ENCODE measurements at regions not wholly inside any gene's neighbourhood (a gene's known extent, or its start where the extent isn't known, plus 50 kb on each side); places are given as distances from the start of the nearest gene placed in this dataset.

GRCh38 chr11:34825670-34826383, 90.4 kb downstream of the APIP start (continued):
- peak; percentile 70 for TF ChIP-seq FOXP4 (CRISPR knock-in tag; IDR thresholded peaks at IDR 0.05)
- TF ChIP-seq SUZ12 (IDR thresholded peaks at IDR 0.05; ENCODE audit: low read depth, low read length), result no peak
- peak; percentile 67; the same call in 1 of the 2 replicates for TF ChIP-seq ZNF614 (CRISPR knock-in tag; IDR thresholded peaks at IDR 0.05; ENCODE audit: borderline replicate concordance)
- 0 out of 2 replicates have a peak, but pooled peaks have one; percentile 29 for TF ChIP-seq ZSCAN29 (CRISPR knock-in tag; conservative IDR thresholded peaks at IDR 0.05)
- TF ChIP-seq ZMYM4 (CRISPR knock-in tag; IDR thresholded peaks at IDR 0.05), result peak; percentile 69
- TF ChIP-seq RARG (CRISPR knock-in tag; IDR thresholded peaks at IDR 0.05; ENCODE audit: low read depth), result no peak
- TF ChIP-seq, protein P1, sequence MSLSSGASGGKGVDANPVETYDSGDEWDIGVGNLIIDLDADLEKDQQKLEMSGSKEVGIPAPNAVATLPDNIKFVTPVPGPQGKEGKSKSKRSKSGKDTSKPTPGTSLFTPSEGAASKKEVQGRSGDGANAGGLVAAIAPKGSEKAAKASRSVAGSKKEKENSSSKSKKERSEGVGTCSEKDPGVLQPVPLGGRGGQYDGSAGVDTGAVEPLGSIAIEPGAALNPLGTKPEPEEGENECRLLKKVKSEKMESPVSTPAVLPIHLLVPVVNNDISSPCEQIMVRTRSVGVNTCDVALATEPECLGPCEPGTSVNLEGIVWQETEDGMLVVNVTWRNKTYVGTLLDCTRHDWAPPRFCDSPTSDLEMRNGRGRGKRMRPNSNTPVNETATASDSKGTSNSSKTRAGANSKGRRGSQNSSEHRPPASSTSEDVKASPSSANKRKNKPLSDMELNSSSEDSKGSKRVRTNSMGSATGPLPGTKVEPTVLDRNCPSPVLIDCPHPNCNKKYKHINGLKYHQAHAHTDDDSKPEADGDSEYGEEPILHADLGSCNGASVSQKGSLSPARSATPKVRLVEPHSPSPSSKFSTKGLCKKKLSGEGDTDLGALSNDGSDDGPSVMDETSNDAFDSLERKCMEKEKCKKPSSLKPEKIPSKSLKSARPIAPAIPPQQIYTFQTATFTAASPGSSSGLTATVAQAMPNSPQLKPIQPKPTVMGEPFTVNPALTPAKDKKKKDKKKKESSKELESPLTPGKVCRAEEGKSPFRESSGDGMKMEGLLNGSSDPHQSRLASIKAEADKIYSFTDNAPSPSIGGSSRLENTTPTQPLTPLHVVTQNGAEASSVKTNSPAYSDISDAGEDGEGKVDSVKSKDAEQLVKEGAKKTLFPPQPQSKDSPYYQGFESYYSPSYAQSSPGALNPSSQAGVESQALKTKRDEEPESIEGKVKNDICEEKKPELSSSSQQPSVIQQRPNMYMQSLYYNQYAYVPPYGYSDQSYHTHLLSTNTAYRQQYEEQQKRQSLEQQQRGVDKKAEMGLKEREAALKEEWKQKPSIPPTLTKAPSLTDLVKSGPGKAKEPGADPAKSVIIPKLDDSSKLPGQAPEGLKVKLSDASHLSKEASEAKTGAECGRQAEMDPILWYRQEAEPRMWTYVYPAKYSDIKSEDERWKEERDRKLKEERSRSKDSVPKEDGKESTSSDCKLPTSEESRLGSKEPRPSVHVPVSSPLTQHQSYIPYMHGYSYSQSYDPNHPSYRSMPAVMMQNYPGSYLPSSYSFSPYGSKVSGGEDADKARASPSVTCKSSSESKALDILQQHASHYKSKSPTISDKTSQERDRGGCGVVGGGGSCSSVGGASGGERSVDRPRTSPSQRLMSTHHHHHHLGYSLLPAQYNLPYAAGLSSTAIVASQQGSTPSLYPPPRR (CRISPR knock-in tag; IDR thresholded peaks at IDR 0.05; ENCODE audit: borderline replicate concordance), result peak; percentile 71
- TF ChIP-seq FOXP1 (IDR thresholded peaks at IDR 0.05), result no peak
- TF ChIP-seq FOXP1 (CRISPR knock-in tag; IDR thresholded peaks at IDR 0.05), result peak; percentile 43; the same call in 1 of the 2 replicates
- TF ChIP-seq DNMT1 (CRISPR knock-in tag; IDR thresholded peaks at IDR 0.05), result no peak
- peak; percentile 60 for TF ChIP-seq TAF1 (CRISPR knock-in tag; IDR thresholded peaks at IDR 0.05)
- peak; percentile 100 for TF ChIP-seq ZNF12 (CRISPR knock-in tag; IDR thresholded peaks at IDR 0.05)
- TF ChIP-seq, protein P2, sequence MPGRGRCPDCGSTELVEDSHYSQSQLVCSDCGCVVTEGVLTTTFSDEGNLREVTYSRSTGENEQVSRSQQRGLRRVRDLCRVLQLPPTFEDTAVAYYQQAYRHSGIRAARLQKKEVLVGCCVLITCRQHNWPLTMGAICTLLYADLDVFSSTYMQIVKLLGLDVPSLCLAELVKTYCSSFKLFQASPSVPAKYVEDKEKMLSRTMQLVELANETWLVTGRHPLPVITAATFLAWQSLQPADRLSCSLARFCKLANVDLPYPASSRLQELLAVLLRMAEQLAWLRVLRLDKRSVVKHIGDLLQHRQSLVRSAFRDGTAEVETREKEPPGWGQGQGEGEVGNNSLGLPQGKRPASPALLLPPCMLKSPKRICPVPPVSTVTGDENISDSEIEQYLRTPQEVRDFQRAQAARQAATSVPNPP (CRISPR knock-in tag; IDR thresholded peaks at IDR 0.05), result no peak
- no peak for TF ChIP-seq PAWR (CRISPR knock-in tag; IDR thresholded peaks at IDR 0.05; ENCODE audit: borderline replicate concordance)
- TF ChIP-seq KDM3A (CRISPR knock-in tag; IDR thresholded peaks at IDR 0.05; ENCODE audit: low read depth), result 0 out of 2 replicates have a peak, but pooled peaks have one; percentile 63
- peak; percentile 90; the same call in 1 of the 2 replicates for TF ChIP-seq GZF1 (CRISPR knock-in tag; IDR thresholded peaks at IDR 0.05)
- peak; percentile 37 for TF ChIP-seq ASH2L (IDR thresholded peaks at IDR 0.05; ENCODE audit: insufficient read length, low read depth, low read length)
- TF ChIP-seq, protein P3, sequence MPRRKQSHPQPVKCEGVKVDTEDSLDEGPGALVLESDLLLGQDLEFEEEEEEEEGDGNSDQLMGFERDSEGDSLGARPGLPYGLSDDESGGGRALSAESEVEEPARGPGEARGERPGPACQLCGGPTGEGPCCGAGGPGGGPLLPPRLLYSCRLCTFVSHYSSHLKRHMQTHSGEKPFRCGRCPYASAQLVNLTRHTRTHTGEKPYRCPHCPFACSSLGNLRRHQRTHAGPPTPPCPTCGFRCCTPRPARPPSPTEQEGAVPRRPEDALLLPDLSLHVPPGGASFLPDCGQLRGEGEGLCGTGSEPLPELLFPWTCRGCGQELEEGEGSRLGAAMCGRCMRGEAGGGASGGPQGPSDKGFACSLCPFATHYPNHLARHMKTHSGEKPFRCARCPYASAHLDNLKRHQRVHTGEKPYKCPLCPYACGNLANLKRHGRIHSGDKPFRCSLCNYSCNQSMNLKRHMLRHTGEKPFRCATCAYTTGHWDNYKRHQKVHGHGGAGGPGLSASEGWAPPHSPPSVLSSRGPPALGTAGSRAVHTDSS (CRISPR knock-in tag; conservative IDR thresholded peaks at IDR 0.05), result no peak
- peak; percentile 57 for TF ChIP-seq CREM (IDR thresholded peaks at IDR 0.05)
- no peak for TF ChIP-seq CREM (CRISPR knock-in tag; IDR thresholded peaks at IDR 0.05)
- peak; percentile 59; the same call in 1 of the 2 replicates for TF ChIP-seq HOXA5 (CRISPR knock-in tag; IDR thresholded peaks at IDR 0.05)
